Type B pancreatic cell (in vitro differentiated cells): ENCODE measurements at regions not wholly inside any gene's neighbourhood (a gene's known extent, or its start where the extent isn't known, plus 50 kb on each side); places are given as distances from the start of the nearest gene placed in this dataset.

Experiments
- DNase-seq: peaks from one replicate; pipeline ENCODE4 v3.0.0; 2021; ENCODE audit warnings: mixed read lengths; ENCODE audit not compliant: unreplicated experiment; ENCODE audit errors: extremely low spot score
- H3K27ac Mint-ChIP-seq: 2 replicates; pipeline ENCODE4 v1.8.0; 2021; ENCODE audit warnings: mild to moderate bottlenecking, mixed read lengths
- H3K27me3 Mint-ChIP-seq: 2 replicates; pipeline ENCODE4 v1.8.0; 2021; ENCODE audit warnings: mixed read lengths
- H3K36me3 Mint-ChIP-seq: 2 replicates; pipeline ENCODE4 v1.8.0; 2021; ENCODE audit warnings: mixed read lengths
- H3K4me1 Mint-ChIP-seq: one replicate; pipeline ENCODE4 v1.8.0; 2021; ENCODE audit warnings: mixed read lengths; ENCODE audit not compliant: unreplicated experiment
- H3K4me3 Mint-ChIP-seq: 2 replicates; pipeline ENCODE4 v1.8.0; 2021; ENCODE audit warnings: mild to moderate bottlenecking, mixed read lengths
- H3K9me3 Mint-ChIP-seq: 2 replicates; pipeline ENCODE4 v1.8.0; 2021; ENCODE audit warnings: mixed read lengths
- TF ChIP-seq, protein P1 (sequence below): fragments of 200-600 bp; sonication (generic); conservative IDR thresholded peaks from 2 replicates; pipeline ENCODE4 v1.5.0; 2021; ENCODE audit warnings: antibody characterized with exemption, mild to moderate bottlenecking

DNA sequence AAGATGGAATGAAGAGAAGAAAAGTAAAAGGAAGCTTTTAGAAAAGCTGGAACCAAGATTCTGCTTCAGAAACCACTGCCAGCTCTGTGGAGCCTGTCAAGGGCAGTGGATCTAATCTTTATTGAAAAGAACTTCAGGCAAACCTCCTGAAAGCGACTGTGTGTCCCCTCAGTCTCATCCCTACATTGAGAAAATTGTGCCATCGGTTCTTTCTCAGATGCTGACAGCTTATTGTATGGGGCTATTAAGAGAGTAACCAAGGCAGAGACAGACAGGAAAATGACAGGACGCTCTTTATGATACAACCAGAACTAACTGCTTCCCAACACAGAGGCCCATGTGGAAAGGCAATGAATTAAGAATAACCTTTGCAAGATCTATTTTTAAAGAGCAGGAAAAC is 763.2 kb upstream of the CHAC2 start:
- no peak overlapping the region for H3K27ac Mint-ChIP-seq
- H3K36me3 Mint-ChIP-seq, result no peaks in the 10 kb centered on the region

GRCh38 chr2:52995424-52995823 is 772.2 kb upstream of the CHAC2 start:
- no peaks in the 10 kb centered on the region for H3K4me1 Mint-ChIP-seq
- TF ChIP-seq, protein P1, sequence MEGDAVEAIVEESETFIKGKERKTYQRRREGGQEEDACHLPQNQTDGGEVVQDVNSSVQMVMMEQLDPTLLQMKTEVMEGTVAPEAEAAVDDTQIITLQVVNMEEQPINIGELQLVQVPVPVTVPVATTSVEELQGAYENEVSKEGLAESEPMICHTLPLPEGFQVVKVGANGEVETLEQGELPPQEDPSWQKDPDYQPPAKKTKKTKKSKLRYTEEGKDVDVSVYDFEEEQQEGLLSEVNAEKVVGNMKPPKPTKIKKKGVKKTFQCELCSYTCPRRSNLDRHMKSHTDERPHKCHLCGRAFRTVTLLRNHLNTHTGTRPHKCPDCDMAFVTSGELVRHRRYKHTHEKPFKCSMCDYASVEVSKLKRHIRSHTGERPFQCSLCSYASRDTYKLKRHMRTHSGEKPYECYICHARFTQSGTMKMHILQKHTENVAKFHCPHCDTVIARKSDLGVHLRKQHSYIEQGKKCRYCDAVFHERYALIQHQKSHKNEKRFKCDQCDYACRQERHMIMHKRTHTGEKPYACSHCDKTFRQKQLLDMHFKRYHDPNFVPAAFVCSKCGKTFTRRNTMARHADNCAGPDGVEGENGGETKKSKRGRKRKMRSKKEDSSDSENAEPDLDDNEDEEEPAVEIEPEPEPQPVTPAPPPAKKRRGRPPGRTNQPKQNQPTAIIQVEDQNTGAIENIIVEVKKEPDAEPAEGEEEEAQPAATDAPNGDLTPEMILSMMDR, result no peak
- H3K4me3 Mint-ChIP-seq, result no peak overlapping the region
- H3K27me3 Mint-ChIP-seq, result no peaks in the 10 kb centered on the region
- no peak for DNase-seq
- peaks cover 11% of the 10 kb centered on the region for H3K9me3 Mint-ChIP-seq
- H3K36me3 Mint-ChIP-seq, result no peaks in the 10 kb centered on the region
- H3K27ac Mint-ChIP-seq, result no peak overlapping the region

More for the DNA sequence above, 763.2 kb upstream of the CHAC2 start:
- Mint-ChIP-seq H3K27me3 (no peaks in the 10 kb centered on the region), H3K4me1 (no peaks in the 10 kb centered on the region), H3K9me3 (no peaks in the 10 kb centered on the region), H3K4me3 (no peak overlapping the region)
- no peak for DNase-seq
- TF ChIP-seq, protein P1, result no peak

DNA sequence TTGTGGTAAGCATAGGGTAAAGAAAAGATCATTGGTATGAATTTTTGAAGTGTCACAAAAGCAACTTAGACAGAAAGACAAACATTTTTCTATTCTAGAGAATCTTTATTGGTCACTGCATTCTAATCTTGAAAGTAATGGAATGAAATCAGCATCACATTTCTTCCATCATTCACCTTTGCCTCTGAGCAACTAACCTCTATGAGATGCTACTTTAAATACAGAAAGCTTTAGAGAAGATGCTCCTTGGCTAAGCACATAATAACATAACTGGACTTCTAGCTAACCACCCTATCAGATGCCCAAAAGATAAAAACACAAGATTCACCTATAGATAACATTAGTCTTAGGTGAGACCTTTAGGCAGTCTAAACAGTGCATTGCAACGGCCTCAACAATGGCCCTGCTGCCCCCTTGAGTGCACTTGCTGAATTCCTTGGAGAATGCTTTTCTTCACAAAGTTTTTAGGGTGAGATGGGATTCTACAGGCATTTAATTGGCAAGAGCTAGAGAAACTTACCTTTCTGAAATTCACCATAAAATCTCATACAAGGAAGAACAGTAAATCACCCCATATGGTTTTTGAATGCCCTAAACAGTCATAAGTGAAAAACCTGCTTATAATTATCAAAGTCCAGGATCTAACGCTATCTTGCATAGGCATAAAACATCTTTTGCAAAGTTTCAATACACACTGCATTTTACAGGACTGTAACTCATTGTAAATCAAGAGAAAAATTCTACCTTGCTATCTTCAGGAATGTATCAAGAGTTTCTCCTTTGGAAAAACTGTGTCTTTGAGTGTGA is 791.3 kb upstream of the CHAC2 start:
- no peak for DNase-seq
- no peak overlapping the region for H3K27ac Mint-ChIP-seq
- TF ChIP-seq, protein P1, result peak; percentile 70
- no peaks in the 10 kb centered on the region for H3K4me1 Mint-ChIP-seq
- H3K27me3 Mint-ChIP-seq, result no peaks in the 10 kb centered on the region
- H3K36me3 Mint-ChIP-seq, result no peaks in the 10 kb centered on the region
- H3K9me3 Mint-ChIP-seq, result no peaks in the 10 kb centered on the region
- no peak overlapping the region for H3K4me3 Mint-ChIP-seq

GRCh38 chr2:52974127-52974526 is 793.5 kb upstream of the CHAC2 start:
- no peaks in the 10 kb centered on the region for H3K9me3 Mint-ChIP-seq
- no peak overlapping the region for H3K4me3 Mint-ChIP-seq
- no peaks in the 10 kb centered on the region for H3K36me3 Mint-ChIP-seq
- no peak for DNase-seq
- H3K27ac Mint-ChIP-seq, result no peak overlapping the region
- H3K4me1 Mint-ChIP-seq, result peaks cover 5% of the 10 kb centered on the region
- H3K27me3 Mint-ChIP-seq, result no peaks in the 10 kb centered on the region
- TF ChIP-seq, protein P1, result no peak

- Mint-ChIP-seq H3K27me3 (no peaks in the 10 kb centered on the region), H3K27ac (no peak overlapping the region), H3K36me3 (no peaks in the 10 kb centered on the region), H3K4me3 (no peak overlapping the region), H3K9me3 (no peaks in the 10 kb centered on the region), H3K4me1 (peaks cover 5% of the 10 kb centered on the region)
- TF ChIP-seq, protein P1, result no peak
- DNase-seq, result no peak
Observed at GRCh38 chr2:52970642-52971041, 797.0 kb upstream of the CHAC2 start.
